ENCODE measurements at regions not wholly inside any gene's neighbourhood (a gene's known extent, or its start where the extent isn't known, plus 50 kb on each side); places are given as distances from the start of the nearest gene placed in this dataset.

GRCh38 chr10:78804411-78805032 is 264.2 kb upstream of the ZMIZ1 start:
- no peaks in the 10 kb centered on the region for H3K36me3 Mint-ChIP-seq
- H3K4me1 Mint-ChIP-seq: no peaks in the 10 kb centered on the region
- no peak overlapping the region for H3K27ac Mint-ChIP-seq
- H3K4me3 Mint-ChIP-seq: no peak overlapping the region
- H3K9me3 Mint-ChIP-seq: no peaks in the 10 kb centered on the region
- H3K27me3 Mint-ChIP-seq: no peaks in the 10 kb centered on the region

- H3K27ac Mint-ChIP-seq: no peak overlapping the region
- H3K36me3 Mint-ChIP-seq: no peaks in the 10 kb centered on the region
- H3K4me3 Mint-ChIP-seq: no peak overlapping the region
- H3K27me3 Mint-ChIP-seq: no peaks in the 10 kb centered on the region
- no peaks in the 10 kb centered on the region for H3K9me3 Mint-ChIP-seq
- H3K4me1 Mint-ChIP-seq: no peaks in the 10 kb centered on the region
Measured at GRCh38 chr10:78805176-78805575, 263.6 kb upstream of the ZMIZ1 start.

GRCh38 chr10:78806681-78807221 is 262.0 kb upstream of the ZMIZ1 start:
- Mint-ChIP-seq H3K4me1 (no peaks in the 10 kb centered on the region), H3K36me3 (no peaks in the 10 kb centered on the region), H3K4me3 (no peak overlapping the region)

GRCh38 chr10:78807504-78808203 is 261.1 kb upstream of the ZMIZ1 start:
- Mint-ChIP-seq H3K4me1 (no peaks in the 10 kb centered on the region), H3K27me3 (no peaks in the 10 kb centered on the region), H3K27ac (no peak overlapping the region), H3K9me3 (no peaks in the 10 kb centered on the region), H3K36me3 (no peaks in the 10 kb centered on the region), H3K4me3 (no peak overlapping the region)

More at GRCh38 chr10:78806681-78807221, 262.0 kb upstream of the ZMIZ1 start:
- Mint-ChIP-seq H3K9me3 (no peaks in the 10 kb centered on the region), H3K27me3 (no peaks in the 10 kb centered on the region), H3K27ac (no peak overlapping the region)

- Mint-ChIP-seq H3K27ac (no peak overlapping the region), H3K4me1 (no peaks in the 10 kb centered on the region), H3K4me3 (no peak overlapping the region), H3K36me3 (no peaks in the 10 kb centered on the region), H3K27me3 (no peaks in the 10 kb centered on the region), H3K9me3 (no peaks in the 10 kb centered on the region)
Measured at GRCh38 chr10:78808286-78808685, 260.5 kb upstream of the ZMIZ1 start.

GRCh38 chr10:78808736-78809367 is 259.9 kb upstream of the ZMIZ1 start:
- peaks cover 2% of the 10 kb centered on the region for H3K27me3 Mint-ChIP-seq

GRCh38 chr10:78811174-78811573 is 257.6 kb upstream of the ZMIZ1 start:
- H3K4me3 Mint-ChIP-seq: no peak overlapping the region
- H3K27me3 Mint-ChIP-seq: peaks cover 2% of the 10 kb centered on the region
- H3K27ac Mint-ChIP-seq: no peak overlapping the region
- no peaks in the 10 kb centered on the region for H3K36me3 Mint-ChIP-seq
- H3K4me1 Mint-ChIP-seq: no peaks in the 10 kb centered on the region
- no peaks in the 10 kb centered on the region for H3K9me3 Mint-ChIP-seq

More at GRCh38 chr10:78808736-78809367, 259.9 kb upstream of the ZMIZ1 start:
- H3K9me3 Mint-ChIP-seq: no peaks in the 10 kb centered on the region
- H3K36me3 Mint-ChIP-seq: no peaks in the 10 kb centered on the region
- H3K4me1 Mint-ChIP-seq: no peaks in the 10 kb centered on the region
- H3K4me3 Mint-ChIP-seq: no peak overlapping the region
- H3K27ac Mint-ChIP-seq: no peak overlapping the region

GRCh38 chr10:78812571-78813318 is 256.0 kb upstream of the ZMIZ1 start:
- H3K36me3 Mint-ChIP-seq: no peaks in the 10 kb centered on the region
- H3K4me3 Mint-ChIP-seq: no peak overlapping the region
- H3K9me3 Mint-ChIP-seq: no peaks in the 10 kb centered on the region
- peaks cover 2% of the 10 kb centered on the region for H3K27me3 Mint-ChIP-seq
- H3K27ac Mint-ChIP-seq: no peak overlapping the region
- H3K4me1 Mint-ChIP-seq: no peaks in the 10 kb centered on the region

GRCh38 chr10:78813526-78813925 is 255.2 kb upstream of the ZMIZ1 start:
- no peak overlapping the region for H3K4me3 Mint-ChIP-seq
- no peaks in the 10 kb centered on the region for H3K9me3 Mint-ChIP-seq
- peaks cover 2% of the 10 kb centered on the region for H3K27me3 Mint-ChIP-seq
- H3K27ac Mint-ChIP-seq: no peak overlapping the region
- no peaks in the 10 kb centered on the region for H3K4me1 Mint-ChIP-seq
- H3K36me3 Mint-ChIP-seq: no peaks in the 10 kb centered on the region

- Mint-ChIP-seq H3K27me3 (peaks cover 2% of the 10 kb centered on the region), H3K4me3 (no peak overlapping the region), H3K4me1 (no peaks in the 10 kb centered on the region), H3K27ac (no peak overlapping the region), H3K9me3 (no peaks in the 10 kb centered on the region), H3K36me3 (no peaks in the 10 kb centered on the region)
Measured at GRCh38 chr10:78813998-78814399, 254.8 kb upstream of the ZMIZ1 start.

GRCh38 chr10:78814407-78814806 is 254.4 kb upstream of the ZMIZ1 start:
- Mint-ChIP-seq H3K36me3 (no peaks in the 10 kb centered on the region), H3K4me3 (no peak overlapping the region), H3K9me3 (no peaks in the 10 kb centered on the region), H3K27ac (no peak overlapping the region), H3K27me3 (peaks cover 2% of the 10 kb centered on the region), H3K4me1 (no peaks in the 10 kb centered on the region)

- Mint-ChIP-seq H3K4me3 (no peak overlapping the region), H3K36me3 (no peaks in the 10 kb centered on the region), H3K9me3 (no peaks in the 10 kb centered on the region), H3K27me3 (peaks cover 2% of the 10 kb centered on the region), H3K27ac (no peak overlapping the region), H3K4me1 (no peaks in the 10 kb centered on the region)
Measured at GRCh38 chr10:78815702-78816334, 252.9 kb upstream of the ZMIZ1 start.

GRCh38 chr10:78817361-78817760 is 251.4 kb upstream of the ZMIZ1 start:
- H3K4me1 Mint-ChIP-seq: no peaks in the 10 kb centered on the region

GRCh38 chr10:78817804-78818203 is 251.0 kb upstream of the ZMIZ1 start:
- no peaks in the 10 kb centered on the region for H3K36me3 Mint-ChIP-seq
- H3K4me3 Mint-ChIP-seq: no peak overlapping the region
- H3K27ac Mint-ChIP-seq: no peak overlapping the region
- peaks cover 2% of the 10 kb centered on the region for H3K27me3 Mint-ChIP-seq
- H3K9me3 Mint-ChIP-seq: no peaks in the 10 kb centered on the region
- H3K4me1 Mint-ChIP-seq: no peaks in the 10 kb centered on the region

More at GRCh38 chr10:78817361-78817760, 251.4 kb upstream of the ZMIZ1 start:
- Mint-ChIP-seq H3K9me3 (no peaks in the 10 kb centered on the region), H3K27ac (no peak overlapping the region), H3K27me3 (peaks cover 2% of the 10 kb centered on the region), H3K4me3 (no peak overlapping the region), H3K36me3 (no peaks in the 10 kb centered on the region)

GRCh38 chr10:78819361-78820006 is 249.3 kb upstream of the ZMIZ1 start:
- Mint-ChIP-seq H3K4me1 (no peaks in the 10 kb centered on the region), H3K9me3 (no peaks in the 10 kb centered on the region), H3K4me3 (no peak overlapping the region), H3K36me3 (no peaks in the 10 kb centered on the region), H3K27me3 (peaks cover 1% of the 10 kb centered on the region), H3K27ac (no peak overlapping the region)

Measured in activated naive CD4-positive, alpha-beta T cell treated with anti-CD3 and anti-CD28 coated beads, Interleukin-2, amount 50 U/mL, for 24 hours (primary cell).